LoVo (cell line): ENCODE measurements at regions not wholly inside any gene's neighbourhood (a gene's known extent, or its start where the extent isn't known, plus 50 kb on each side); places are given as distances from the start of the nearest gene placed in this dataset.

Experiments used
- DNase-seq: peaks from one replicate; pipeline ENCODE4 v3.0.0-alpha.2; 2016; ENCODE audit warnings: low spot score

- no peak for DNase-seq
These were observed 100.1 kb upstream of the CLDN10 start for GRCh38 chr13:95452375-95452774.

- DNase-seq = no peak
These were observed 96.7 kb upstream of the CLDN10 start for GRCh38 chr13:95455782-95456181.

DNA sequence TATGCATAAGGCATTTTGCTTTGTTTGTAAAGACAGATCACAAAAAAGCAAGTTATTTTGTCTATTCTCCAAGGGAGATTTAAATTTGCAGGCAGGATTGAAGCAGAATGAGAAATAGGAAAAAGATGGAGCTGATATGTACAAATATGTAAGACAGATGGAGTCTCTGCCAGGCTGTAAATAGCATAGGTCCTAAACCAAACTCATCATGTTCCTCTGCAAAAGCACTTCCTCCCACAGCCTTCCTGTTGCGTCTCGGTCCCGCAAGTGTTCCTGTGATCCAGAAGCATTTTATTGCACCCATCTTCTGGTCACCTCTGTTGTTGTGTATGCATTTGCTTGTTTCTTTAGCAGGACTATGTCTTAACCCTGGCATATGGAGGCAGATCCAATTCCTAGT is 95.7 kb upstream of the CLDN10 start:
- no peak for DNase-seq

GRCh38 chr13:95457294-95457693 is 95.2 kb upstream of the CLDN10 start:
- DNase-seq = no peak

DNA sequence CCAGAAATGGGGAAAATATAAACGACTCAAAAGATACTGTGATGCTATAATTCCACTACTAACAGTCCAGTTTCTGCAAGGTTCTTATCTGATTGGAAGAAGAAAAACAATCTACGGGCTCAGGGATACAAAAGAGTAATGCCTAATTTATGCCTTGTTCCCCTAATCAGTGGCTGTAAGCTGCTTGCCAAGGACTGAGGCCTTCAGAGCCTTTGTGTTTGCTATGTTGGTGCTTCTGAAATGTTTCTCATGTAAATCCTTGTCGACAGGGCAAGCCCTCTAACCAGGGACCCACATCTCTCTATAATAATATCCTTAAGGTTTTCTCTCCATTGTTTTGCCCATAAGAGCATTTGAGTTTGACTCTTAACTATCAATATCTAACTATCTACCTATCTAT is 89.7 kb upstream of the CLDN10 start:
- no peak for DNase-seq

- no peak for DNase-seq
These were observed 89.0 kb upstream of the CLDN10 start for GRCh38 chr13:95463531-95463930.

GRCh38 chr13:95470574-95471366 is 81.8 kb upstream of the CLDN10 start:
- no peak for DNase-seq

DNA sequence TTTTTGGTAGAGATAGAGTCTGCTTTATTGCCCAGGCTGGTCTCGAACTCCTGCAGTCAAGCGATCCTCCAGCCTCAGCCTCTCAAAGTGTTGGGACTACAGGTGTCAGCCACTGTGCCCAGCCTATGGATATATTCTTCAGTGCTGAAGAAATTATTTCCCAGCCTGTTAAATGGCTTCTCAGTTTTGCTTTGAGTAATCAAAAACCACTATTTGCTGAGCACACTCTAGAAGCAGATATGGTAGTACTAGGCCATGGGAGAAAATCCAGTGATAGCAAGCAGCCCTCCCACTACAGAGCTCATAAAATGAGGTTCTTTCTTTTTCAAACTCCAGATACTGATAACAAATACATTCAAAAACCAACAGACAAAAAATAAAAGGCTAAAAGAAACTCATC is 80.6 kb upstream of the CLDN10 start:
- no peak for DNase-seq

- DNase-seq = no peak
These were observed 77.5 kb upstream of the CLDN10 start for GRCh38 chr13:95474992-95475391.

DNA sequence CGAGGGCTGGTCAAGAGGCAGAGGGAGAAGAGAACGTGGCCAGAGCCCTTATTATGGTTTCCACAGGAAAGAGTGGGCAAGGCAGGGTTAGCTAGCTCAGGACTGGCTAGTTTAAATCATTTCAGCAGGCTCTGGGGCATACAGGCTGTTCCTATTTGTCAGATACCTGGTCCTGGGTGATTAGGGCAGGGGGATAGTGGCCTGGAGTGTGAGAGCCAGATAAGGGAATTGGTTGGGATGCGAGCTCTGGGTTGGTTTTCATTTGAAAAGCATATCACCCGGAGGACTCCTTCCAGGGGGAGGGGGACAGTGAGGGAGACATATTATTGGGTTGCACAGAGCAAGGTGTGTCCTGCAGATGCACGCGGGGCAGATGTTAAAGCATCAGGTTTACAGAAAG is 75.3 kb upstream of the CLDN10 start:
- DNase-seq = no peak

DNA sequence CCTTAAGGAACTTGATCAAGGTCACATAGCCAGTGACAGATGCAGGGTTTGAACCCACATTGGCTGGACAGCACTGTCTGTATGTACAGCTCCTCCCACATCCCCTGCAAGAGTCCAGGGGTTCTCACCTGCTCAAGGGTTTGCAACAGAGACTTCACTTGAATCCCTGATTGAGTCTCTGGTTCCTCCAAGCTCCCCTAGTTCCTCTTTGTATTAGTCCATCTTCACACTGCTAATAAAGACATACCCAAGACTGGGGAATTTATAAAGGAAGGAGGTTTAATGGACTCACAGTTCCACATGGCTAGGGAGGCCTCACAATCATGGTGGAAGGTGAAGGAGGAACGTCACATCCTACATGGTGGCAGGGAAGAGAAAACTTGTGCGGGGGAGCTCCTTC is 72.8 kb upstream of the CLDN10 start:
- DNase-seq = no peak

GRCh38 chr13:95480131-95480545 is 72.4 kb upstream of the CLDN10 start:
- no peak for DNase-seq

GRCh38 chr13:95480791-95481780 is 71.4 kb upstream of the CLDN10 start:
- DNase-seq = no peak

GRCh38 chr13:95484052-95484451 is 68.5 kb upstream of the CLDN10 start:
- no peak for DNase-seq

- DNase-seq = no peak
These were observed 67.4 kb upstream of the CLDN10 start for GRCh38 chr13:95485045-95485517.

DNA sequence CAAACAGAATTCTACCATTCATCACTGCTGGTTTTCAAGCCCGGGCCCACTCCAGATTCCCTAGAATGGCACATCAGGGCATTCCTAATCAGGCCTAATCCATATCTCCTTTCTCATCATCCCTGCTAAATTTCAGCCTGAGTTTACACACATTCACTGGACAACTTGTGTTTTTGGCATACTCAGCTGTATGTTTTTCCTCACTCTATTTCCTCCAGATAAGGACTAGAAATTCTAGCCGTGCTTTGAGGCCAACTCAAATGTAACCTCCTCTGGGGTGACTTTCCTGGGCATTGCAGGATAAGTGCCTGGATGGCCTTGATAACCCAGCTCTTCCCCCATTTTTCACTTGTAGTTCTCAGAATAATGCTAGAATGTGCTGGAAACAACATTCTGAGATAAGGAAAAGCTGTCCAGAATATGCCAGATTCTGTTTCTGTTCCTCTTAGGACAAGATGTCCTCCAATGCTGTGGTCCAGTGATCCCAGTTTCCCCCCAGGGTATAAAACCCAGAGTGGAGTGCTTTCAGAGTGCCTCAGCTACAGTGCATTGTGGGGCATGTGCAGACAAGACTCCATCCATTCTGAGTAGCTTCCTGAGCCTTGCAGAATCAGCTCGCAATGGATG is 66.9 kb upstream of the CLDN10 start:
- DNase-seq = no peak

DNA sequence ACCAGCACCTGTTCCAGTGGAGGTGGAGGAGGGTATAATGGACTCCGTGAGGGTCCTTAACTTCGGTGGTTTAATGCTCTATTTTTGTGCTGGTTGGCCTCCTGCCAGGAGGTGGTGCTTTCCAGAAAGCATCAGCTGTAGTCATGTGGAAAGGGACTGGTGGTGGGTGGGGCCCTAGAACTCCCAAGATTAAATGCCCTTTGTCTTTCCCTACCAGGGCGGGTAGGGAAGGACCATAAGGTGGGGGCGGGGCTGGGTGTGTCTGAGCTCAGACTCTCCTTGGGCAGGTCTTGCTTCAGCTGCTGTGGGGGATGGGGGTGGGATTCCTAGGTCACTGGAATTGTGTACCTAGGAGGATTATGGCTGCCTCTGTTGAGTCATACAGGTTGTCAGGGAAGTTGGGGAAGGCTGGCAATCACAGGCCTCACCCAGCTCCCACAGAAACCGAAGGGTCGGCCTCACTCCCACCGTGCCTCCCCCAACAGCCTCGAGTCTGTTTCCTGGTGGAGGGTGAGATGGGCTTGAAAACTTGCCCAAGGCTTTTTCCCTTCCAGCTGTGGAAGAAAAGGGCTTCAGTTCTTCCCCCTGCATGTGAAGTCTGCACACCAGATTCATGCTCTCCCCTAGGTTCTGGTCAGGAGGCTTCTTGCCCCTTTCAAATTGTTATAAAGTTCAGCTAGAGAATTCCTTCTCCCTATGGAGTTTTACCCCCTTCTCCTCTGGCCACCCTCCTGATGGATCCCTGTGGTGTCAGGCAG is 60.3 kb upstream of the CLDN10 start:
- DNase-seq = peak; percentile 43

DNA sequence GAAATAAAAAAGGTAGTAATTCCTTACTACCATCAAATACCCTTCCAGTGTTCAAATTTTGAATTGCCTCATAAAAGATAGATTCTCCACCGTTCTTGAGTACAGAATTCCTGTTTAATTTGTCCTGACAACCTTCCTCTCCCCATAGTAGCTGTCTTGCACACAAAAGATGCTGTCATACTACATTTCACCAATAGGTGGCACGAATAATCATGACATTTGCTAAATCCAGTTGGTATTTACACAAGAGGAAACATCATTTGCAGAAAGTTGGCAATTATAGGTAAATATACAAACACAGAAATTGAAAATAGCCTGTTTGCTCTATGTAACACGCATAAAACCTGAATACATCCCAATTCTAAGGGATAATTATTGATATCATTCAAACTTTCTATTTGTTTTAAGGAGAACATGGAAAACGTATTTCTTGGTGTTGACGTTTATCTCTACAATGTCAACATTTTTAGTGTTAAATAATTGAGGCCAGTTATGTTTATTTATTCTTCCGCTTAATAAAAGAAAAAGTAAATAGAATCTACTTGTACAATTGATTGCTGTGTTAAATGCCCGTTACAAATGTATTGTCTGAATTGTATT is 58.3 kb upstream of the CLDN10 start:
- peak; percentile 41 for DNase-seq

DNA sequence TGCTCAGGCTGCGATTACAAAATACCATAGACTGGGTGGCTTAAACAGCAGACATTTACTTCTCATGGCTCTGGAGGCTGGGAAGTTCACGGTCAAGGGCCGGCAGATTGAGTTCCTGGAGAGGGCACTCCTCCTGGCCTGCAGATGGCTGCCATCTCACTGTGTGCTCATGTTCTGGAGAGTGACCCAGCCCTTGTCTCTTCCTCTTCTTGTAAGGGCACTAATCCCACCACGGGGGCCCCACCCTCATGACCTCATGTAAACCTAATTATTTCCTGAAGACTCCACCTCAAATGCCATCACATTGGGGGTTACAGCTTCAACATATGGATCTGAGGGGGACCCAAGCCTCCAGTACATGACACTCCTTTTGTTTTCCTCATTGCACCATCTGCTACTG is 56.0 kb upstream of the CLDN10 start:
- no peak for DNase-seq

DNA sequence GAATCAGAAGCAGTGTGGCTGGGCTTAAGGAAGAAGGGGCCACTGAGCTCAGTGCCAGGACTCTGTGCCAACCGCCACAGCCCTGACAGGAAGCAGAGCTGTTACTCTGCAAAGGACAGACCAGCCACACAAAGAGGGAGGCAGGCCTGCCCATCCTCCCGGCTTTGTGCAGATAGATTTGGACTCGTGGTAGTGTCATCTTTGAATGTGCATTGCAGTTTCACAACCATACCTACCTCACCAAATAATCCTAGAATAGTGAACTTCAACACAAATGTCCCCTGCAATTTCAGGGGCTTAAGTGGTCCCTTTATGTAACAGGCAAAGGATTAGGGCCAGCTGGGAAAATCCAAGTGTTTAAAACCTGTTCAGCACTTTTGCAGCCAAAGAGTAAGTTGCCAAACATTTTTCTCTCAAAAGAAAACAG is 55.1 kb upstream of the CLDN10 start:
- DNase-seq = no peak

DNA sequence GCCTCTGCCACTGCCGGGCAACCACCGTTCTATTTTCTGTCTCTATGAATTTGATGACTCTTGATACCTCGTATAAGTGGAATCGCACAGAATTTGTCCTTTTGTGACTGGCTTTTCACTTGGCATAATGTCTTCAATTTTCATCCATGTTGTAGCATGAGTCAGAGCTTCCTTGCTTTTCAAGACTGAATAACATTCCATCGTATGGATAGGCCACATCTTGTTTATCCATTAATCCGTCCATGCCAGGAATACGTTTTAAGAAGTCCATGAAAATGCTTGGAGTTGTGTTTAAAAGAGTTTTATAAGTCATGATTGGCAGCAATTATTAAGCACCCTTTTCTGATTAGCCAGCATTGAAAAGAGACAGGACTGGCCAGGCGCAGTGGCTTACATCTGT is 53.6 kb upstream of the CLDN10 start:
- DNase-seq = no peak
